Natural killer cell (primary cell): ENCODE measurements at regions not wholly inside any gene's neighbourhood (a gene's known extent, or its start where the extent isn't known, plus 50 kb on each side); places are given as distances from the start of the nearest gene placed in this dataset.

ENCODE experiments used
- ATAC-seq, 3 donors: fragments of 150-1000 bp in 2 of 3; fragments of 200-7000 bp in 1 of 3; cut with Tn5 transposase; 1 replicate in 1 of 3; 2 replicates in 2 of 3; pipeline ENCODE4 v1.10.0; 2021; ENCODE audit warnings: mild to moderate bottlenecking in 2 of 3, moderate library complexity in 2 of 3
- DNase-seq, 2 donors: peaks; one replicate each; pipeline versions ENCODE4 v3.0.0 to v3.0.0-alpha.2; 2013 to 2021; ENCODE audit warnings: mixed read lengths in 1 of 2
- H3K27ac ChIP-seq: one replicate; pipeline ENCODE4 v1.5.1; 2013; ENCODE audit warnings: mild to moderate bottlenecking, low read length
- H3K27me3 ChIP-seq: one replicate; pipeline ENCODE4 v1.6.1; 2013; ENCODE audit warnings: low read length; ENCODE audit not compliant: control insufficient read depth, insufficient read depth
- H3K36me3 ChIP-seq: one replicate; pipeline ENCODE4 v1.6.1; 2013; ENCODE audit warnings: low read length; ENCODE audit not compliant: control insufficient read depth, insufficient read depth
- H3K4me1 ChIP-seq: one replicate; pipeline ENCODE4 v1.6.1; 2013; ENCODE audit warnings: low read length; ENCODE audit not compliant: control insufficient read depth, insufficient read depth
- H3K4me3 ChIP-seq: one replicate; pipeline ENCODE4 v1.5.1; 2013; ENCODE audit warnings: low read length
- H3K9me3 ChIP-seq: one replicate; pipeline ENCODE4 v1.6.1; 2013; ENCODE audit warnings: low read length; ENCODE audit not compliant: control insufficient read depth, insufficient read depth
- H3K27ac Mint-ChIP-seq, 2 donors: one replicate each; pipeline ENCODE4 v1.8.0; 2022; ENCODE audit warnings: mild to moderate bottlenecking in 2 of 2, mixed read lengths in 2 of 2, moderate library complexity in 1 of 2
- H3K27me3 Mint-ChIP-seq, 2 donors: one replicate each; pipeline ENCODE4 v1.8.0; 2022; ENCODE audit warnings: low read depth in 2 of 2, mixed read lengths in 2 of 2
- H3K36me3 Mint-ChIP-seq: one replicate; pipeline ENCODE4 v1.8.0; 2022; ENCODE audit warnings: mixed read lengths
- H3K4me1 Mint-ChIP-seq, 2 donors: one replicate each; pipeline ENCODE4 v1.8.0; 2022; ENCODE audit warnings: mixed read lengths in 2 of 2
- H3K4me3 Mint-ChIP-seq: one replicate; pipeline ENCODE4 v1.8.0; 2022; ENCODE audit warnings: mild to moderate bottlenecking, moderate library complexity, mixed read lengths
- H3K9me3 Mint-ChIP-seq, 2 donors: one replicate each; pipeline ENCODE4 v1.8.0; 2022; ENCODE audit warnings: mixed read lengths in 2 of 2
- WGBS: methylation state at CpG from one replicate; pipeline ENCODE4 v1.1.7; 2013; ENCODE audit warnings: missing lambda C conversion rate; ENCODE audit not compliant: insufficient coverage; 5-methylcytosine and 5-hydroxymethylcytosine counted together
- intact Hi-C: fragments of 100-400 bp; cut with micrococcal nuclease; formaldehyde crosslinking; loops from one replicate; pipeline ENCODE4 v1.14.2; 2022
- TF ChIP-seq, protein P1 (sequence below): fragments of 200-600 bp; IDR thresholded peaks from one replicate; pipeline ENCODE4 v1.8.0; 2022; ENCODE audit warnings: antibody characterized with exemption

DNA sequence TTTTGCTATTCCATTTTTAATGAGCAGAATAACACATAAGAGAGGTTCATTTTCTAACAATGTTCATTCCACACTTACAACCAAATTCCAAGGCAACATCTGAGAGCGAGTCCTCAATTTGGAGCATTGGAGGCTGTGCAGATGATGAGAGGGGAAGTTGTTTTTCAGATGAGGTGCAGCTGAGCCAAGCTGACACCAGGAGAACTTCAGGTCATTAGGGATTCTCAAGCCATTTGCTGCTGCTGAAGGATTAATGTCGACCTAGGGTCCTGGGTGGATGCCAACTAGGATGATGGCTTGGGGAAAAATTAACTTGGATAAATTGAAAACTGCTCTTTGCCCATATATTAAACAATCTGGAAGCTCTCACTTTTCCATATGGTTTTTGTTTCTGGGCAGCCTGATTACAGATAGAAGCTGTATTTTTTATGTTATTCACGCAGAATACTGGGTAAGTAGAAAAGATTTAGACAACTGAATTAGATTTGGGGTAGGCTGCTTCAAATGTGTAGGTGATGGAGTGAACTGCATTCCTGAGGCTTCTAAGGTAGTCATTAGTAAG is 206.4 kb upstream of the SLC39A10 start:
- TF ChIP-seq, protein P1, sequence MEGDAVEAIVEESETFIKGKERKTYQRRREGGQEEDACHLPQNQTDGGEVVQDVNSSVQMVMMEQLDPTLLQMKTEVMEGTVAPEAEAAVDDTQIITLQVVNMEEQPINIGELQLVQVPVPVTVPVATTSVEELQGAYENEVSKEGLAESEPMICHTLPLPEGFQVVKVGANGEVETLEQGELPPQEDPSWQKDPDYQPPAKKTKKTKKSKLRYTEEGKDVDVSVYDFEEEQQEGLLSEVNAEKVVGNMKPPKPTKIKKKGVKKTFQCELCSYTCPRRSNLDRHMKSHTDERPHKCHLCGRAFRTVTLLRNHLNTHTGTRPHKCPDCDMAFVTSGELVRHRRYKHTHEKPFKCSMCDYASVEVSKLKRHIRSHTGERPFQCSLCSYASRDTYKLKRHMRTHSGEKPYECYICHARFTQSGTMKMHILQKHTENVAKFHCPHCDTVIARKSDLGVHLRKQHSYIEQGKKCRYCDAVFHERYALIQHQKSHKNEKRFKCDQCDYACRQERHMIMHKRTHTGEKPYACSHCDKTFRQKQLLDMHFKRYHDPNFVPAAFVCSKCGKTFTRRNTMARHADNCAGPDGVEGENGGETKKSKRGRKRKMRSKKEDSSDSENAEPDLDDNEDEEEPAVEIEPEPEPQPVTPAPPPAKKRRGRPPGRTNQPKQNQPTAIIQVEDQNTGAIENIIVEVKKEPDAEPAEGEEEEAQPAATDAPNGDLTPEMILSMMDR, result no peak

DNA sequence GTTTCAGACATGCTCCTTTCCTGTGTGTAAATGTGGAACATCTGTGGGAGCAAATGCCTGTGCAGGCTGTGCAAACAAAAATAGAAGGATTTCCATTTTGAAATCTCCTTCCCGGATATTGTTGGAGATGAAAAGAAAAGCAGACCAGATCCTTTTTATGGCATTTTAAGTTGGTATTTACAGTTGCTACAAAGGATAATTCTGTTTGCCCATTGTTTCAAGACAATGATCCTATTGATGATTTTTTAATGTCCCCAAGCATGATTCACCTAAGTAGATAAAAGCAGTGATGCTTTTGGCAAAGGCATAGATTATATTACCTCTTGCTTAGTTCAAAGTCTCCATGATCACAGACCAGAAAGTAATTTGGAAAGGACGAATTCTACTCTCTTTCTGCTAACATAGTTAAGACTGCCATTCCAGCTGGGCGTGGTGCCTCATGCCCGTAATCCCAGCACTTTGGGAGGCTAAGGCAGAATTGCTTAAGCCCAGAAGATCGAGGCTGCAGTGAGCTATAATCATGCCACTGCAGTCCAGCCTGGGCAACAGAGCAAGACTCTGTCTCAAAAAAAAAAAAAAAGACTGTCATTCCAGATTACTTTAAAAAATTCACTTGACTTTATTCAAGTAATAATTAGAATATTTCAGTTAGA is 209.6 kb upstream of the SLC39A10 start:
- Histone ChIP-seq H3K4me3 (no peak overlapping the region), H3K27me3 (no peaks in the 10 kb centered on the region), H3K36me3 (no peaks in the 10 kb centered on the region), H3K4me1 (no peaks in the 10 kb centered on the region), H3K9me3 (peaks cover 6% of the 10 kb centered on the region), H3K27ac (no peak overlapping the region)
- Mint-ChIP-seq H3K4me3 (no peak overlapping the region), H3K27ac (no peak overlapping the region), H3K36me3 (peaks cover 4% of the 10 kb centered on the region), H3K4me1 (no peaks in the 10 kb centered on the region), H3K9me3 (peaks cover 5 to 6% of the 10 kb centered on the region in 2 donors), H3K27me3 (peaks cover 0 to 3% of the 10 kb centered on the region in 2 donors)
- TF ChIP-seq, protein P1, result no peak
- ATAC-seq (no peak), DNase-seq (no peak)
- intact Hi-C loops, result no loop called here
- 90% methylated on average over 5 of the region's 5 CpGs for WGBS

More for the DNA sequence above, 206.4 kb upstream of the SLC39A10 start:
- Histone ChIP-seq H3K4me3 (no peak overlapping the region), H3K4me1 (no peaks in the 10 kb centered on the region), H3K27ac (no peak overlapping the region), H3K27me3 (no peaks in the 10 kb centered on the region), H3K36me3 (no peaks in the 10 kb centered on the region), H3K9me3 (no peaks in the 10 kb centered on the region)
- DNase-seq (no peak), ATAC-seq (no peak)
- WGBS, result 92% methylated on average over 3 of the region's 3 CpGs
- H3K27me3 Mint-ChIP-seq, result peaks cover 0 to 6% of the 10 kb centered on the region in 2 donors
- H3K36me3 Mint-ChIP-seq, result no peaks in the 10 kb centered on the region
- H3K27ac Mint-ChIP-seq, result no peak overlapping the region
- H3K9me3 Mint-ChIP-seq, result no peaks in the 10 kb centered on the region
- H3K4me1 Mint-ChIP-seq, result peaks cover 0 to 5% of the 10 kb centered on the region in 2 donors
- no peak overlapping the region for H3K4me3 Mint-ChIP-seq
- intact Hi-C loops, result no loop called here

DNA sequence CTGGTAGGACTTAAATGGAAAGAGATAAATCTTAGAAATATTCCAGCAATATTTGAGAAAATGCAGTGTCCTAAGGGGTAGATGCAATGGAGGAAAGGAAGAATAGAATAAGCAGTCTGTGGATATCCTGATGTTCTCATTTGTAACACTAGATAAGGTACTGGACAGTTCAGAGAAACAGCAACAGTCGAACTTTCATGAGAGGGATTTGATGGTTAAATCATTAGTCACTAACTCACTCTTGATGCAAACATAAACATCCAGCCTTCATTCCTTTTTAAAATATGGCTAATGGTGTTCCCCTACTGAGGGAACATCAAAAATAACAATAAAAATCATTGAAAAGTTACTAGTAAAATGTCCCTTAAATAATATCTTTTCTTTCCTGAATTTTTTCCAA is 211.4 kb upstream of the SLC39A10 start:
- WGBS, result no CpG with 5 or more reads among the region's 1 CpG
- intact Hi-C loops, result no loop called here
- Mint-ChIP-seq H3K4me1 (no peaks in the 10 kb centered on the region), H3K27me3 (peaks cover 0 to 3% of the 10 kb centered on the region in 2 donors), H3K27ac (no peak overlapping the region), H3K36me3 (peaks cover 22% of the 10 kb centered on the region), H3K4me3 (no peak overlapping the region), H3K9me3 (peaks cover 15 to 22% of the 10 kb centered on the region in 2 donors)
- DNase-seq (no peak), ATAC-seq (no peak)
- H3K27ac ChIP-seq, result no peak overlapping the region
- no peaks in the 10 kb centered on the region for H3K4me1 ChIP-seq
- TF ChIP-seq, protein P1, result no peak
- H3K36me3 ChIP-seq, result no peaks in the 10 kb centered on the region
- no peak overlapping the region for H3K4me3 ChIP-seq
- no peaks in the 10 kb centered on the region for H3K27me3 ChIP-seq
- H3K9me3 ChIP-seq, result peaks cover 10% of the 10 kb centered on the region

- no peak overlapping the region for H3K4me3 Mint-ChIP-seq
- no CpG with 5 or more reads among the region's 2 CpGs for WGBS
- H3K27me3 Mint-ChIP-seq, result peaks cover 0 to 3% of the 10 kb centered on the region in 2 donors
- no peak for ATAC-seq
- Histone ChIP-seq H3K4me1 (no peaks in the 10 kb centered on the region), H3K27me3 (no peaks in the 10 kb centered on the region), H3K27ac (no peak overlapping the region), H3K36me3 (no peaks in the 10 kb centered on the region), H3K9me3 (peaks cover 11% of the 10 kb centered on the region), H3K4me3 (no peak overlapping the region)
- H3K4me1 Mint-ChIP-seq, result no peaks in the 10 kb centered on the region
- H3K36me3 Mint-ChIP-seq, result peaks cover 23% of the 10 kb centered on the region
- intact Hi-C loops, result no loop called here
- TF ChIP-seq, protein P1, result no peak
- no peak overlapping the region for H3K27ac Mint-ChIP-seq
- H3K9me3 Mint-ChIP-seq, result peaks cover 15 to 22% of the 10 kb centered on the region in 2 donors
- no peak for DNase-seq
Measured at GRCh38 chr2:195443926-195444325, 213.1 kb upstream of the SLC39A10 start.
